ENCODE measurements at regions not wholly inside any gene's neighbourhood (a gene's known extent, or its start where the extent isn't known, plus 50 kb on each side); places are given as distances from the start of the nearest gene placed in this dataset.
"Not testable (repeated sequence)": the region's sequence is repeated elsewhere in the genome, so short reads cannot be mapped to it uniquely, and the experiment has no call there.

- no peak for TF ChIP-seq TAF1 (IDR thresholded peaks at IDR 0.05; ENCODE audit: borderline replicate concordance, low read depth, low read length)
- TF ChIP-seq POLR2AphosphoS5 (IDR thresholded peaks at IDR 0.05; ENCODE audit: low read depth, low read length) = no peak
- TF ChIP-seq POLR2A (IDR thresholded peaks at IDR 0.05; ENCODE audit: low read depth, low read length) = no peak
- DNase-seq (ENCODE audit: insufficient read length) (no peak), FAIRE-seq (no peak)
Observed at GRCh38 chr2:209239585-209239938, 184.3 kb upstream of the MAP2 start.

GRCh38 chr2:209240204-209240603 lies 183.6 kb upstream of the MAP2 start:
- FAIRE-seq (no peak), DNase-seq (ENCODE audit: insufficient read length) (no peak)
- TF ChIP-seq TAF1 (IDR thresholded peaks at IDR 0.05; ENCODE audit: borderline replicate concordance, low read depth, low read length) (no peak), POLR2A (IDR thresholded peaks at IDR 0.05; ENCODE audit: low read depth, low read length) (no peak), POLR2AphosphoS5 (IDR thresholded peaks at IDR 0.05; ENCODE audit: low read depth, low read length) (no peak)

GRCh38 chr2:209253544-209253943 lies 170.3 kb upstream of the MAP2 start:
- FAIRE-seq (no peak), DNase-seq (ENCODE audit: insufficient read length) (no peak)
- no peak for TF ChIP-seq TAF1 (IDR thresholded peaks at IDR 0.05; ENCODE audit: borderline replicate concordance, low read depth, low read length)
- TF ChIP-seq POLR2A (IDR thresholded peaks at IDR 0.05; ENCODE audit: low read depth, low read length) = no peak
- TF ChIP-seq POLR2AphosphoS5 (IDR thresholded peaks at IDR 0.05; ENCODE audit: low read depth, low read length) = no peak

GRCh38 chr2:209259767-209260166 lies 164.1 kb upstream of the MAP2 start:
- FAIRE-seq (no peak), DNase-seq (ENCODE audit: insufficient read length) (no peak)
- no peak for TF ChIP-seq POLR2A (IDR thresholded peaks at IDR 0.05; ENCODE audit: low read depth, low read length)
- TF ChIP-seq TAF1 (IDR thresholded peaks at IDR 0.05; ENCODE audit: borderline replicate concordance, low read depth, low read length) = no peak
- no peak for TF ChIP-seq POLR2AphosphoS5 (IDR thresholded peaks at IDR 0.05; ENCODE audit: low read depth, low read length)

GRCh38 chr2:209260281-209260680 lies 163.6 kb upstream of the MAP2 start:
- no peak for DNase-seq (ENCODE audit: insufficient read length)
- FAIRE-seq = no peak
- TF ChIP-seq POLR2AphosphoS5 (IDR thresholded peaks at IDR 0.05; ENCODE audit: low read depth, low read length) (no peak), TAF1 (IDR thresholded peaks at IDR 0.05; ENCODE audit: borderline replicate concordance, low read depth, low read length) (no peak), POLR2A (IDR thresholded peaks at IDR 0.05; ENCODE audit: low read depth, low read length) (no peak)

- DNase-seq (ENCODE audit: insufficient read length); FAIRE-seq: not testable (repeated sequence)
Observed at GRCh38 chr2:209261366-209262053, 162.3 kb upstream of the MAP2 start.

GRCh38 chr2:209269024-209269423 lies 154.8 kb upstream of the MAP2 start:
- DNase-seq (ENCODE audit: insufficient read length) (no peak), FAIRE-seq (no peak)
- TF ChIP-seq POLR2A (IDR thresholded peaks at IDR 0.05; ENCODE audit: low read depth, low read length) (no peak), TAF1 (IDR thresholded peaks at IDR 0.05; ENCODE audit: borderline replicate concordance, low read depth, low read length) (no peak), POLR2AphosphoS5 (IDR thresholded peaks at IDR 0.05; ENCODE audit: low read depth, low read length) (no peak)

- FAIRE-seq (no peak), DNase-seq (ENCODE audit: insufficient read length) (no peak)
Observed at GRCh38 chr2:209276000-209276399, 147.8 kb upstream of the MAP2 start.

GRCh38 chr2:209277444-209277843 lies 146.4 kb upstream of the MAP2 start:
- DNase-seq (ENCODE audit: insufficient read length) = no peak
- no peak for TF ChIP-seq POLR2AphosphoS5 (IDR thresholded peaks at IDR 0.05; ENCODE audit: low read depth, low read length)
- FAIRE-seq = no peak

More at GRCh38 chr2:209276000-209276399, 147.8 kb upstream of the MAP2 start:
- no peak for TF ChIP-seq POLR2A (IDR thresholded peaks at IDR 0.05; ENCODE audit: low read depth, low read length)
- no peak for TF ChIP-seq TAF1 (IDR thresholded peaks at IDR 0.05; ENCODE audit: borderline replicate concordance, low read depth, low read length)
- no peak for TF ChIP-seq POLR2AphosphoS5 (IDR thresholded peaks at IDR 0.05; ENCODE audit: low read depth, low read length)

GRCh38 chr2:209298601-209299000 lies 125.2 kb upstream of the MAP2 start:
- TF ChIP-seq POLR2AphosphoS5 (IDR thresholded peaks at IDR 0.05; ENCODE audit: low read depth, low read length) = no peak
- no peak for TF ChIP-seq POLR2A (IDR thresholded peaks at IDR 0.05; ENCODE audit: low read depth, low read length)
- TF ChIP-seq TAF1 (IDR thresholded peaks at IDR 0.05; ENCODE audit: borderline replicate concordance, low read depth, low read length) = no peak
- FAIRE-seq (no peak), DNase-seq (ENCODE audit: insufficient read length) (no peak)

- not testable (repeated sequence) for FAIRE-seq; DNase-seq (ENCODE audit: insufficient read length)
Observed at GRCh38 chr2:209299478-209299877, 124.4 kb upstream of the MAP2 start.

- FAIRE-seq = not testable (repeated sequence)
Observed at GRCh38 chr2:209300766-209301165, 123.1 kb upstream of the MAP2 start.

GRCh38 chr2:209305026-209305425 lies 118.8 kb upstream of the MAP2 start:
- no peak for TF ChIP-seq TAF1 (IDR thresholded peaks at IDR 0.05; ENCODE audit: borderline replicate concordance, low read depth, low read length)
- TF ChIP-seq POLR2A (IDR thresholded peaks at IDR 0.05; ENCODE audit: low read depth, low read length) = no peak
- no peak for TF ChIP-seq POLR2AphosphoS5 (IDR thresholded peaks at IDR 0.05; ENCODE audit: low read depth, low read length)
- FAIRE-seq (no peak), DNase-seq (ENCODE audit: insufficient read length) (no peak)

More at GRCh38 chr2:209300766-209301165, 123.1 kb upstream of the MAP2 start:
- DNase-seq (ENCODE audit: insufficient read length) = not testable (repeated sequence)

Data from GM12892 (cell line).